Nephron progenitor cell (in vitro differentiated cells): ENCODE measurements at regions not wholly inside any gene's neighbourhood (a gene's known extent, or its start where the extent isn't known, plus 50 kb on each side); places are given as distances from the start of the nearest gene placed in this dataset.

Experiments used
- DNase-seq: peaks from one replicate; pipeline ENCODE4 v3.0.0; 2021
- H3K27ac Mint-ChIP-seq: 2 replicates; pipeline ENCODE4 v1.8.0; 2021; ENCODE audit warnings: mild to moderate bottlenecking, moderate library complexity, mixed read lengths
- H3K27me3 Mint-ChIP-seq: 2 replicates; pipeline ENCODE4 v1.8.0; 2021; ENCODE audit warnings: mild to moderate bottlenecking, low read depth, mixed read lengths; ENCODE audit not compliant: poor library complexity
- H3K36me3 Mint-ChIP-seq: 2 replicates; pipeline ENCODE4 v1.8.0; 2021; ENCODE audit warnings: low read depth, mixed read lengths
- H3K4me1 Mint-ChIP-seq: 2 replicates; pipeline ENCODE4 v1.8.0; 2021; ENCODE audit warnings: mixed read lengths
- H3K4me3 Mint-ChIP-seq: 2 replicates; pipeline ENCODE4 v1.8.0; 2021; ENCODE audit warnings: mild to moderate bottlenecking, moderate library complexity, mixed read lengths
- H3K9me3 Mint-ChIP-seq: 2 replicates; pipeline ENCODE4 v1.8.0; 2021; ENCODE audit warnings: mild to moderate bottlenecking, moderate library complexity, mixed read lengths
- CTCF ChIP-seq: fragments of 200-600 bp; sonication (generic); IDR thresholded peaks from 2 replicates; pipeline ENCODE4 v1.5.0; 2021; ENCODE audit warnings: antibody characterized with exemption

DNA sequence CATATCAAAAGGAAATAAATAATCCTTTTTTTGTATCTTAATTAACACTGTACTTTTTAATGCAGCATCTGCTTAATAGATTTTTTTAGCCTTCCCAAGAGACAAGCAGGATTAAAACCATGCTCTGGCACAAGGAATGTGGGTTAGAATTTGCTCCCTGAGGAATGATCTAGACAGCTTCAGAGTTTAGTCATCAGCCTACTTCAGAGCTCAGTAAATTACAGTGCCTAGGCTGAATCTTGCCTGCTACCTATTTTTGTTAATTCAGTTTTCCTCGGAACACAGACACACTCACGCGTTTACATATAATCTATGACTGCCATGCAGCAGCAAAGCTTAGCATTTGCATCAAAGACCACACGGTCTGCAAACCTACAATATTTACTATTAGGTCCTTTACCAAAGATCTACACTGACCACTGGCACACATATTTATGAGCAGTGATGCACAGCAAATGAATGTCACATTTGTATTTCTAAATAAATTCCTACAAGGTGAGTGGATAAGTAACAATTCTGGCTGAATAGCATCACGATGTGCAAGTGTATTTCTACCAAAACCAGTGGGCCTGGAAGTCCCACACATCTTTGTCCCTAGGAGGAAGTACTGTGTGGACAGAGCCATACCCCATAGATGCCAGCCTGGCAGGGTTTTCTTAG is 309.8 kb upstream of the TMEM132C start:
- Mint-ChIP-seq H3K4me1 (no peaks in the 10 kb centered on the region), H3K9me3 (no peaks in the 10 kb centered on the region), H3K4me3 (no peak overlapping the region), H3K36me3 (no peaks in the 10 kb centered on the region), H3K27ac (no peak overlapping the region), H3K27me3 (peaks cover 14% of the 10 kb centered on the region)
- DNase-seq: no peak
- no peak for TF ChIP-seq CTCF

DNA sequence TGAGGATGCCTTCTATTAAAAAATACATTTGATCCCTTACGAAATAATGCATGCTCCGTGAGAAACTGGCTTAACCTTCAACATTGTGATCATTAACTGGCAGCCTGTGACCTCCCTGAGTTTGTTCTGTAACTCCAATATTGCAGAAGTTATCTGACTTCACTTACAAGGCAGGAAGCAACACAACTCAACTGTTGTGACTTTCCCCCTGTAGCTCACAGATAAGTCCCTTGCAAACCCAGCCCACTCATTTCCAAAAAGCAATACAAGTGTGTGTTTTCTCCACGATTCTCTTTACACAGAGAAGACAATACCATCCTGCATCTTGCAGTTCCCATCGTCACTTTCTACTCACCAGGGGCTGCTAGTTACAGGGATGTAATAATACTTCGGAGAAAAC is 304.7 kb upstream of the TMEM132C start:
- no peak overlapping the region for H3K27ac Mint-ChIP-seq
- no peak overlapping the region for H3K4me3 Mint-ChIP-seq
- no peak for DNase-seq
- H3K27me3 Mint-ChIP-seq: peaks cover 11% of the 10 kb centered on the region
- TF ChIP-seq CTCF: no peak
- H3K4me1 Mint-ChIP-seq: no peaks in the 10 kb centered on the region
- peaks cover 28% of the 10 kb centered on the region for H3K9me3 Mint-ChIP-seq
- no peaks in the 10 kb centered on the region for H3K36me3 Mint-ChIP-seq

- H3K4me3 Mint-ChIP-seq: no peak overlapping the region
- peaks cover 9% of the 10 kb centered on the region for H3K27me3 Mint-ChIP-seq
- H3K9me3 Mint-ChIP-seq: peaks cover 44% of the 10 kb centered on the region
- TF ChIP-seq CTCF: no peak
- no peak for DNase-seq
- H3K27ac Mint-ChIP-seq: no peak overlapping the region
- H3K4me1 Mint-ChIP-seq: no peaks in the 10 kb centered on the region
- H3K36me3 Mint-ChIP-seq: no peaks in the 10 kb centered on the region
These were observed 303.0 kb upstream of the TMEM132C start for GRCh38 chr12:127963933-127964332.

- no peak overlapping the region for H3K4me3 Mint-ChIP-seq
- no peak for DNase-seq
- H3K9me3 Mint-ChIP-seq: peaks cover 44% of the 10 kb centered on the region
- H3K27ac Mint-ChIP-seq: no peak overlapping the region
- no peaks in the 10 kb centered on the region for H3K36me3 Mint-ChIP-seq
- TF ChIP-seq CTCF: no peak
- peaks cover 5% of the 10 kb centered on the region for H3K27me3 Mint-ChIP-seq
- H3K4me1 Mint-ChIP-seq: no peaks in the 10 kb centered on the region
These were observed 302.3 kb upstream of the TMEM132C start for GRCh38 chr12:127964717-127965116.

DNA sequence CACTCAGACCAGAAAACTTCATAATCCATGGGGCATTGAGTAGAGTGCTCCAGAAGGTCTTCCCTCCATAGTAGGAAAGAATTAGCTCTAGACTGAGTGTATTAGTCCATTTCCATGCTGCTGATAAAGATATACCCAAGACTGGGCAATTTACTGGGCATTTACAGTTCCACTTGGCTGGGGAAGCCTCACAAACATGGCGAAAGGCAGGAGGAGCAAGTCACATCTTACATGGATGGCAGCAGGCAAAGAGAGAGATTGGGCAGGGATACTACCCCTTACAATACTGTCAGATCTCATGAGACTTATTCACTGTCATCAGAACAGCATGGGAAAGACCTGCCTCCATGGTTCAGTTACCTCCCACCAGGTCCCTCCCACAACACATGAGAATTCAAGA is 300.6 kb upstream of the TMEM132C start:
- TF ChIP-seq CTCF: no peak
- DNase-seq: no peak
- Mint-ChIP-seq H3K9me3 (peaks cover 44% of the 10 kb centered on the region), H3K4me1 (no peaks in the 10 kb centered on the region), H3K4me3 (no peak overlapping the region), H3K27me3 (peaks cover 2% of the 10 kb centered on the region), H3K27ac (no peak overlapping the region), H3K36me3 (no peaks in the 10 kb centered on the region)

DNA sequence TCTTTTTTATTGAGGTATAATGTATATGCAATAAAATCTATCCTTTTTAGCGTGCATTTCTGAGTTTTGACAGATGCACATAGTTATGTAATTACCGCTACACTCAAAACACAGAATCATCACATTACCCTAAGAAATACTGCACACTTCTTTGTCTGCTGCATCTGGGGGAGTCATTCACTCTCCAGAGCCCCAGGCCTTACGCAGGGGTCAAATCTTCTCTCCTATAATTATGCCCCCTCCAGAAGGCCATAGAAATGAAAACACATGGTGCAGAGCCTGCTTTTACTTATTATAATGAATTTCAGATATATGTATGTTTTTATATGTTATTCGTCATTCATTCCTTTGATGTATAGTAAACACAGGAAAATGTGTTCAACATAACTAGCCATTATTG is 296.5 kb upstream of the TMEM132C start:
- no peak overlapping the region for H3K4me3 Mint-ChIP-seq
- peaks cover 6% of the 10 kb centered on the region for H3K27me3 Mint-ChIP-seq
- DNase-seq: no peak
- no peaks in the 10 kb centered on the region for H3K36me3 Mint-ChIP-seq
- H3K4me1 Mint-ChIP-seq: no peaks in the 10 kb centered on the region
- H3K9me3 Mint-ChIP-seq: peaks cover 42% of the 10 kb centered on the region
- H3K27ac Mint-ChIP-seq: no peak overlapping the region
- no peak for TF ChIP-seq CTCF
